HG02610 (cell line): ENCODE measurements at regions not wholly inside any gene's neighbourhood (a gene's known extent, or its start where the extent isn't known, plus 50 kb on each side); places are given as distances from the start of the nearest gene placed in this dataset.

Source experiments
- ATAC-seq: cut with Tn5 transposase; IDR thresholded peaks from one replicate; pipeline ENCODE4 v1.9.1; 2021; ENCODE audit warnings: mild to moderate bottlenecking, moderate library complexity; ENCODE audit not compliant: unreplicated experiment

DNA sequence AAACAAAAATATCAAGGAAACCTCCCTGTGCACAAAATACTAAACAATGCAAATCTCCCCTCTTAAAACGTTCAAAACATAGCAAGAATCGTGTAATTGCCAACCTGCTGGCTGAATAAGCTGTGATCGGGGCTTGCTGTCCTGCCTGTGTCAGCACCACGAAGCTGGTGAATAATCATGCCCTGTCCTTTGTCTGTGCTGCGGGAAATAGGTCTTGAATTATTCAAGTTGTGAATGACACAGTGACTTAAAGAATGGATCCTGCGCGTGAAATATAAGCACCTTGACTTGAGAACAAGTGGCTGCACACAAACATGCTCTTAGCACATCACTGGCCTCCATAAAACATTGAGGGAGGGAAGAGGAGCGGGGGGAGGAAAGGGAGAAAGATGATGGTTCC, 130.2 kb downstream of the OAT start:
- no peak for ATAC-seq

DNA sequence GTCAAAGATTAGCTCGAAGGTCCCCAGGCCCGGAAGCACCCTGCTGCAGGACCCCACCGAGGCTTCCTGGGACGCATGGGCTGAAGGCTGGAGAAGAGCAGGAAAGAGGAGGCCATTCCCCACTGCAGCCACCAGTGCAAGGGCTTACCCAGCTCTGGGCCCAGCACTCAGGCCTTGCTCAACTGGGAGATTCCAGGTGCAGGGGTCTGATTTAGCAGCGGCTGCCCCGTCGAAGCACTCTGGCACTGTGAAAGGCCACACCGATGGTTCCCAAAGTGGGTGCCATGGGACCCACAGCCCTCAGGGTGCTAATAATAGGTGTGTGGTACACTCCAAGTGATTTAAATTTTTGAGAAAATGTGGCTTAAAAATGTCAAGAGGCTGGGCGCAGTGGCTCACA, 130.9 kb downstream of the OAT start:
- no peak for ATAC-seq

GRCh38 chr10:124287071-124287685, 131.5 kb downstream of the OAT start:
- no peak for ATAC-seq

GRCh38 chr10:124286621-124287020, 132.1 kb downstream of the OAT start:
- no peak for ATAC-seq

DNA sequence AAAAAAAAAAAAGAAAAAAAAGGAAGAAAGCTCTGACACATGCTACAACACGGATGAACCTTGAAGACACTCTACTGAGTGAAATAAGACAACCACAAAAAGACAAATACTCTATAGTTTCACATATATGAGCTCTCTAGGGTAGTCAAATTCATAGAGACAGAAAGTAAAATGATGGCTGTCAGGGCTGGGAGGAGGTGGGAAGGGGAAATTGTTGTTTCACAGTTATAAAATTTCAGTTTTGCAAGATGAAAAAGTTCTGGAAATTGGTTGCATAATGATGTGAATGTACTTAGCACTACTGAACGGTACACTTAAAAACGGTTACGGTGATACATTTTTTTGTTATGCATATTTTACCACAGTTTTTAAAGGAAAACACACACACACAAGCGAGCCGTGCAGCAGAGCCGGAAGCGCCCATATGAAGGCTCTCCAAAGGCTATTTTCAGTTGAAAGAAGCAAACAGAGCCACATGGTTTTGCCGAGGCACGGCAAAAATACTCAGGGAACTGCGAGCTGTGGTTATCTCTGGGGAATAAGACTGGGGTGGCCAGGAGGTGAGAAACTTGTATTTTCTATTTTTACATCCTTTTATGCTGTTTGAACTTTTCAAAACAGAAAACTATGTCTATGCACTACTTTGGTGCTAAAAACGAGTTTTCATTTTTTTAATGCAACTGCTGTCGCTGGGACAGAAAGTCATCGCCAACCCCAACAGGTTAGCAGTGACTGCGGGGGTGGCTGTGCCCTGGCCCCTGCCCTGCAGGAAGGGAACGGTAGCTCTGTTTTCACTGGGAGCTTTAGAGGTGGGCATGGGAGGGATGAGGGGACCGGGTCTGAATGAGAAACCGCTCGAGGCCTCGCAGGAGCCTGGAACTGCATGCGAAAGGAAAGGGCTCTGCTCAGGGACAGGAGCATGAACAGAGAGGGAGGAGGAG, 132.9 kb downstream of the OAT start:
- ATAC-seq = peak; percentile 73

DNA sequence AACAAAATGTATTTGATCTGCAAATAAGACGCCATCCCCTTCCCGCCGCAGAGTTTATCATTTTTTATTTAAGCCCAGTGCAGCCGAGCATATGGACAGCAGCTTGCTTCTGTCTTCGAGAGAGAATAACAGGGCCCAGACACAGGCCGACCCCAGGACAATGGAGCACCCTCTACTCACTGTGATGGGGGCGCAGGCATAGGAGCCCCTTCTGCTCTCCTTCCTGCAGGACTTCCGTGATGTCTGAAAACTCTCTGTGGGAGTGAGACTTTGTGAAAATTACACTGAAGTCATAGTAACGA, 134.8 kb downstream of the OAT start:
- no peak for ATAC-seq

- ATAC-seq = no peak
Observed at GRCh38 chr10:124283215-124283948, 135.3 kb downstream of the OAT start.

GRCh38 chr10:124282326-124282725, 136.4 kb downstream of the OAT start:
- ATAC-seq = no peak

GRCh38 chr10:124281666-124282065, 137.1 kb downstream of the OAT start:
- no peak for ATAC-seq

- ATAC-seq = no peak
Observed at GRCh38 chr10:124280916-124281315, 137.8 kb downstream of the OAT start.

DNA sequence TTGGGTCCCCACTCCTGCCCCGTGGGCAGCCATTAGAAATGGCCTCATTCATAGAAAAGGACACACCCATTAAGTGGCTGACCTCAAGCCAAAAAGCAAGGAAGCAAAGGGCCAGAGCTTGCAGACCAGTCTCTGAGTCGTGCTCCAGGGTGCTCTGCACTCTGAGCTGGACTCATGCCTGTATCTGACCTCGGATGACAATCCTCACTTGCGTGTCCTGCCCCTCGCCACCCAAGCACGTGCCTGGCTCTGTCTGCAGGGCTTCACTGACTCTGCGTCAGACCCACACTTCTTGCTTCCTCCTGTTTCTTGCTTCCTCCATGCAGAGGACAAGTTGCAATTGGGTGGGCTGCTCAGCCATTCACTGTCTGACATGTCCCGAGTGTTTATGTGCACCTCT, 138.8 kb downstream of the OAT start:
- no peak for ATAC-seq

DNA sequence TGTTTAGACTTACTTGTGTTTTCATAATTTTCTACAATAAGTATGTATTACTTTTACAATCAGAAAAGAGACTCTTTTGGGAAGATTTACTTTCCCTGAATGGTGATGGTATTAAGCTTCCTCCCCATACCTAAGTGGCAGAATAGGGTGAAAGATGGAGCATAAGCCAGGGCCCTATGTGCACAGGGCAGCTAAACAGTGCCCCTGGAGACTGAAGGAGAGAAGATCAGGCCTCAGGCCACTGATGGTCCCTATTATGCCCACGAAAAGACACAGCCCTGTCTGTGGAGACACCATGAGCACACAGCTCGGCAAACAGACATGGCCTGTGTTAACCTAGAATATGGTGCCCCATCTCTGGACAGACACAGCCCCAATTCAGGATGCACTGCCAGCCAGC, 139.4 kb downstream of the OAT start:
- ATAC-seq = no peak

- no peak for ATAC-seq
Observed at GRCh38 chr10:124278356-124278755, 140.4 kb downstream of the OAT start.

DNA sequence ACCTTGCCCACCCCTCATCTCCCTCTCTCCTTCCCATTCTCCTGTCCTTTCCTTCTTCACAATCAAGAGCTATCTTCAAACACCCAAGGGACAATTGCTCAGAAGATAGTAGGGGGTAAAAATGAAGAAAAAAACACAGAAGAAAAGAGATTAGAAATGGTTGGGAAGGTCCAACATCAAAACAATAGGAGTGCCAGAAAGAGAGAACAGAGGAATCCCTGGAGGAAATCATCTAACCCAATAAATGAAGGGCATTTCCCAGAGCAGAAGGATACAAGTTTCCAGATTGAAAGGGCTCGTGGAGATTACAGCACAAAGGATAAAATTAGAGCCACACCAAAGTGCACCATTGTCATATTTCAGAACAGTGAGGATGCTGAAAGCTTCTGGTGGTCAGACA, 145.6 kb downstream of the OAT start:
- no peak for ATAC-seq

- ATAC-seq = no peak
Observed at GRCh38 chr10:124271676-124272075, 147.0 kb downstream of the OAT start.

GRCh38 chr10:124270530-124271327, 148.0 kb downstream of the OAT start:
- no peak for ATAC-seq

DNA sequence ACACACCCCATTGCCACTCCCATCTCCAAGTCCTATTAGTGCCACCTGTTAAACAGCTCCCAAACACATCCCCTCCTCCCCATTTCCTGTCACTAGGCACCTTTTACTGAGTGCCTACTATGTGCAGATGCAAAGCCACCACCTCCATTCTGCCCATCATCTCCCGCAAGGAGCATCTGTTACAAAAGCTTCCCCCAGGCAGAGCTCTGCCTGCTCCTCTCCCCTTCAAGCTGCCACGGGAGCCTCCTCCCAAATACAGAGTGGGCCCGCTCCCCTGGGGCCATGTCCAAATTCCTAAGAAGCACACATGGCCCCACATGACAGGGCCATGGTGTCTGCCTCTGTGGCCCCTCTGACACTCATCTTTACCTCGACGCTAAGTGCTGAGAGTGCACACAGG, 149.7 kb downstream of the OAT start:
- ATAC-seq = no peak

GRCh38 chr10:124267911-124268549, 150.7 kb downstream of the OAT start:
- no peak for ATAC-seq

GRCh38 chr10:124267231-124267885, 151.4 kb downstream of the OAT start:
- ATAC-seq = no peak
